Fibroblast of lung (primary cell): ENCODE measurements at regions not wholly inside any gene's neighbourhood (a gene's known extent, or its start where the extent isn't known, plus 50 kb on each side); places are given as distances from the start of the nearest gene placed in this dataset.
"Not testable (repeated sequence)": the region's sequence is repeated elsewhere in the genome, so short reads cannot be mapped to it uniquely, and the experiment has no call there.

Experiments
- DNase-seq, 2 donors: peaks; one replicate each; pipeline versions ENCODE4 v3.0.0 to v3.0.0-alpha.2; 2010; ENCODE audit warnings: low read depth in 2 of 2
- H2AFZ ChIP-seq: 2 replicates; pipeline ENCODE4 v1.5.1; 2012; ENCODE audit warnings: low read length, control low read depth, inconsistent platforms
- H3K27ac ChIP-seq: 2 replicates; pipeline ENCODE4 v1.5.1; 2011; ENCODE audit warnings: low read length, control low read depth; ENCODE audit not compliant: insufficient read depth
- H3K27me3 ChIP-seq: 2 replicates; pipeline ENCODE4 v1.5.1; 2011; ENCODE audit warnings: mild to moderate bottlenecking, low read length; ENCODE audit not compliant: control insufficient read depth, insufficient read depth
- H3K36me3 ChIP-seq: 2 replicates; pipeline ENCODE4 v1.5.1; 2011; ENCODE audit warnings: low read length; ENCODE audit not compliant: control insufficient read depth, insufficient read depth
- H3K4me1 ChIP-seq: 2 replicates; pipeline ENCODE4 v1.5.1; 2011; ENCODE audit warnings: low read length; ENCODE audit not compliant: control insufficient read depth, insufficient read depth; ENCODE audit errors: extremely low read depth
- H3K4me2 ChIP-seq: 2 replicates; pipeline ENCODE4 v1.5.1; 2011; ENCODE audit warnings: low read length, control low read depth; ENCODE audit not compliant: insufficient read depth; ENCODE audit errors: extremely low read depth
- H3K4me3 ChIP-seq, 4 experiments: fragments of 200-600 bp in 1 of 4; sonication (generic) in 1 of 4; replicated peaks in 1 of 4; 2 replicates each; pipeline ENCODE4 v1.5.1; 2011 to 2016; ENCODE audit warnings: low read length in 4 of 4, low read depth in 3 of 4, mild to moderate bottlenecking in 3 of 4, control low read depth in 2 of 4, inconsistent platforms in 1 of 4, mixed read lengths in 1 of 4; ENCODE audit not compliant: insufficient read depth in 1 of 4; ENCODE audit errors: control extremely low read depth in 1 of 4
- H3K79me2 ChIP-seq: 2 replicates; pipeline ENCODE4 v1.5.1; 2012; ENCODE audit warnings: mild to moderate bottlenecking, low read length, inconsistent platforms; ENCODE audit not compliant: control insufficient read depth, insufficient read depth
- H3K9ac ChIP-seq: 2 replicates; pipeline ENCODE4 v1.5.1; 2011; ENCODE audit warnings: mild to moderate bottlenecking, low read length, control low read depth; ENCODE audit not compliant: insufficient read depth
- H3K9me3 ChIP-seq: 2 replicates; pipeline ENCODE4 v1.5.1; 2012; ENCODE audit warnings: low read depth, low read length; ENCODE audit not compliant: control insufficient read depth, insufficient read depth
- H4K20me1 ChIP-seq: 2 replicates; pipeline ENCODE4 v1.5.1; 2011; ENCODE audit warnings: low read length; ENCODE audit not compliant: control insufficient read depth, insufficient read depth; ENCODE audit errors: extremely low read depth
- EZH2 ChIP-seq: IDR thresholded peaks from 2 replicates; pipeline ENCODE4 v1.5.1; 2012; ENCODE audit warnings: low read length, control low read depth, mild to moderate bottlenecking; ENCODE audit errors: missing control alignments
- TF ChIP-seq, protein P1 (sequence below), 2 donors: IDR thresholded peaks in 1 of 2; conservative IDR thresholded peaks in 1 of 2; 1 replicate in 1 of 2; 2 replicates in 1 of 2; pipeline ENCODE4 v1.5.1; 2011 to 2012; ENCODE audit warnings: low read length in 2 of 2, control low read depth in 1 of 2, inconsistent platforms in 1 of 2, low read depth in 1 of 2, mild to moderate bottlenecking in 1 of 2

DNA sequence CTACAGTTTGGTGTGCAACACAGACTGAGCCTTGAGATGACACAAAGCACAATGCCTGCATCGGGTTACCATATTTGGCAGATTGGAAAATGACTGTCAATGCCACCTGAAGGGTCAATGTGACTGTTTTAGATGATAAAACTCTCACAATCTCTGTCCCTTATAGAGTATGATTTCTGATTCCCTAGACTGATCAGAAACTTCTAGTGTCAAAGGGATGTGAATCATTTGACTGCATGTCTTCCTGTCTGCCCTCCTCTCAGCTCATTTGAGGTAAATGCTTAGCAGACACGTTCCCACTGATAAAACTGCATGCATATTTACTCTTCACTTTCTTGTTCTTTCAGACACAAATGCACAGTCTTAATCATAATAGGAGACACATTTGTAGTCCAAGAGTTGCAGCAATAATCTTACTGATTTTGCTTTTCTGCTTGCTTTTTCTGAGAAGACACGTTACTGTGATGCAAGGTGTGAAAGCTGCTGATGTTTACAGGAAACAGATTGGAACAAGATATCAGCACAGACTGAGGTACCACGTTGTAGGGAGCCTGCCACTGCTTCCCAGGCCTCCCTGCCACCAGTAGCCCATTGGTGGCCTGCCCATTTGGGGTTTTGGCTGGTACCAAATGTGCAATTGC lies 77.8 kb downstream of the GCNT4 start:
- no peak overlapping the region for H3K27ac ChIP-seq
- no peak overlapping the region for H3K4me2 ChIP-seq
- no peak for TF ChIP-seq EZH2
- TF ChIP-seq, protein P1, sequence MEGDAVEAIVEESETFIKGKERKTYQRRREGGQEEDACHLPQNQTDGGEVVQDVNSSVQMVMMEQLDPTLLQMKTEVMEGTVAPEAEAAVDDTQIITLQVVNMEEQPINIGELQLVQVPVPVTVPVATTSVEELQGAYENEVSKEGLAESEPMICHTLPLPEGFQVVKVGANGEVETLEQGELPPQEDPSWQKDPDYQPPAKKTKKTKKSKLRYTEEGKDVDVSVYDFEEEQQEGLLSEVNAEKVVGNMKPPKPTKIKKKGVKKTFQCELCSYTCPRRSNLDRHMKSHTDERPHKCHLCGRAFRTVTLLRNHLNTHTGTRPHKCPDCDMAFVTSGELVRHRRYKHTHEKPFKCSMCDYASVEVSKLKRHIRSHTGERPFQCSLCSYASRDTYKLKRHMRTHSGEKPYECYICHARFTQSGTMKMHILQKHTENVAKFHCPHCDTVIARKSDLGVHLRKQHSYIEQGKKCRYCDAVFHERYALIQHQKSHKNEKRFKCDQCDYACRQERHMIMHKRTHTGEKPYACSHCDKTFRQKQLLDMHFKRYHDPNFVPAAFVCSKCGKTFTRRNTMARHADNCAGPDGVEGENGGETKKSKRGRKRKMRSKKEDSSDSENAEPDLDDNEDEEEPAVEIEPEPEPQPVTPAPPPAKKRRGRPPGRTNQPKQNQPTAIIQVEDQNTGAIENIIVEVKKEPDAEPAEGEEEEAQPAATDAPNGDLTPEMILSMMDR (conservative IDR thresholded peaks at IDR 0.05 in 1 of 2, IDR thresholded peaks at IDR 0.05 in 1 of 2; ENCODE audit: low read depth in 1 of 2, low read length in 2 of 2) = no peak
- H3K79me2 ChIP-seq = no peaks in the 10 kb centered on the region
- no peak overlapping the region for H3K9ac ChIP-seq
- H3K4me1 ChIP-seq = no peaks in the 10 kb centered on the region
- no peaks in the 10 kb centered on the region for H3K27me3 ChIP-seq
- H2AFZ ChIP-seq = no peak overlapping the region
- H3K36me3 ChIP-seq = no peaks in the 10 kb centered on the region
- H3K4me3 ChIP-seq = no peak overlapping the region
- no peaks in the 10 kb centered on the region for H4K20me1 ChIP-seq
- H3K9me3 ChIP-seq = no peaks in the 10 kb centered on the region
- DNase-seq = no peak

DNA sequence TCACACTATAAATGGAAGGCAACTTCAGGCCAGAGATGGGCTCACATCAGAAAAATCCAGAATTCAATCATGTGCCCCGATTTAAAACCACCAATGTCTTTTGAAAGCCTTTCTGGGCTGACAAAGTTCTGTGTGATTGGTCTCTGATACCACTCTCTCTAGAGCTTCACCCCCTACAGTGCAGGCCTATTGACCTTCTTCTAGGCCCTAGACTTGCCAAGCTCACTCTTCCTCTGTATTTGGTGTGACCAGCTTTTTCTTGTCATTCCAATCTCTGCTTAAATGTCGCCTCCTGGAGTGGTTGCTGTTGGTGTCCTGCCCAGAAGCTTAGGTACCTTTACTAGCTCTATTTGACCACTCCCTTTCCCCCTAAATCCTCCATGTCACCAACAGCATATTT lies 78.7 kb downstream of the GCNT4 start:
- Histone ChIP-seq H3K27me3 (no peaks in the 10 kb centered on the region), H4K20me1 (no peaks in the 10 kb centered on the region), H3K27ac (no peak overlapping the region), H3K36me3 (no peaks in the 10 kb centered on the region), H3K9ac (no peak overlapping the region), H3K9me3 (no peaks in the 10 kb centered on the region), H3K4me1 (no peaks in the 10 kb centered on the region), H3K79me2 (no peaks in the 10 kb centered on the region), H3K4me3 (no peak overlapping the region), H2AFZ (no peak overlapping the region), H3K4me2 (no peak overlapping the region)
- TF ChIP-seq, protein P1 (conservative IDR thresholded peaks at IDR 0.05 in 1 of 2, IDR thresholded peaks at IDR 0.05 in 1 of 2; ENCODE audit: low read depth in 1 of 2, low read length in 2 of 2) = no peak
- TF ChIP-seq EZH2 = no peak
- no peak for DNase-seq

DNA sequence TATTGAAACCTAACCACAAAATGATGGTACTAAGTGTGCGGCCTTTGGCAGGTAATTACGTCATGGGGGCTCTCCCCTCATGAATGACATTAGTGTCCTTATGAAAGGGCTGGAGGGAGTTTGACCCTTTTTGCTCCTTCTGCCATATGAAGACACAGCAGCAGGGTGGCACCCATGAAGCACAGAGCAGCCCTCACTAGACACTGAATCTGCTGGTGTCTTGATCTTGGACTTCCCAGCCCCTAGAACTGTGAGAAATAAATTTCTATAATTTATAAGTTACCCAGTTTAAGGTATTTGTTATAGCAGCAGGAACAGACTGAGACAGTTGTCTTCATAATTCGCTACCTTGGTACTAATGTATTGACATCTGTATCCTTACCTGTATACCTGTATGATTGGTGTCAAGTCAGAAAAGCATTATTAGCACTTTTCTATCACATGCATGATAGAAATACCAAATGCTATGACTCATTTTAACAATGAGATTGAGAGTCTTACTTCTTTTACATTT lies 80.4 kb downstream of the GCNT4 start:
- Histone ChIP-seq H3K9ac (no peak overlapping the region), H3K4me3 (no peak overlapping the region), H3K36me3 (no peaks in the 10 kb centered on the region), H4K20me1 (no peaks in the 10 kb centered on the region), H3K79me2 (no peaks in the 10 kb centered on the region), H3K27ac (no peak overlapping the region), H2AFZ (no peak overlapping the region), H3K4me2 (no peak overlapping the region), H3K27me3 (no peaks in the 10 kb centered on the region), H3K4me1 (no peaks in the 10 kb centered on the region), H3K9me3 (no peaks in the 10 kb centered on the region)
- TF ChIP-seq, protein P1 (conservative IDR thresholded peaks at IDR 0.05 in 1 of 2, IDR thresholded peaks at IDR 0.05 in 1 of 2; ENCODE audit: low read depth in 1 of 2, low read length in 2 of 2) = no peak
- TF ChIP-seq EZH2 = no peak
- no peak for DNase-seq

DNA sequence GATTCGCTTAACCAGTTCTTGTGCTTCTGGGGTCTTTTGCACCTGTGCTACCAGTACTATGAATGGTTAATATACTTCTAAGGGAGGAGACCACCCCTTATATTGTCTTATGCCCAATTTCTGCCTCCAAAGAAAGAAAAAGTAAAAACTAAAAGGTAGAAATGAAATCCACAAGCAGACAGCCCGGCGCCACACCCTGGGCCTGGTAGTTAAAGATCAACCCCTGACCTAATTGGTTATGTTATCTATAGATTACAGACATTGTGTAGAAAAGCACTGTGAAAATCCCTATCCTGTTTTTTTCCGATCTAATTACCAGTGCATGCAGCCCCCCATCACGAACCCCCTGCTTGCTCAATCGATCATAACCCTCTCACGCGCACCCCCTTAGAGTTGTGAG lies 81.5 kb downstream of the GCNT4 start:
- not testable (repeated sequence) for H3K4me3 ChIP-seq, H3K79me2 ChIP-seq, H3K27me3 ChIP-seq, H2AFZ ChIP-seq, H3K9ac ChIP-seq, H3K4me2 ChIP-seq, H3K4me1 ChIP-seq, H3K27ac ChIP-seq, H3K36me3 ChIP-seq, DNase-seq, H3K9me3 ChIP-seq, H4K20me1 ChIP-seq
